AG09319 (cell line): ENCODE measurements at regions not wholly inside any gene's neighbourhood (a gene's known extent, or its start where the extent isn't known, plus 50 kb on each side); places are given as distances from the start of the nearest gene placed in this dataset.

Experiments used
- DNase-seq: peaks from one replicate; pipeline ENCODE4 v3.0.0-alpha.2; 2010; ENCODE audit warnings: low read depth; ENCODE audit errors: extremely low read depth
- CTCF ChIP-seq: IDR thresholded peaks from 2 replicates; pipeline ENCODE4 v1.5.1; 2011; ENCODE audit warnings: low read depth, mild to moderate bottlenecking, inconsistent platforms, low read length, moderate library complexity

- DNase-seq, result no peak
- TF ChIP-seq CTCF, result no peak
These were observed 168.6 kb downstream of the COX18 start for GRCh38 chr4:72900952-72901351.

GRCh38 chr4:72899621-72900020 is 169.9 kb downstream of the COX18 start:
- no peak for DNase-seq
- no peak for TF ChIP-seq CTCF

GRCh38 chr4:72899214-72899613 is 170.3 kb downstream of the COX18 start:
- no peak for DNase-seq
- TF ChIP-seq CTCF, result no peak

- TF ChIP-seq CTCF, result no peak
- DNase-seq, result peak; percentile 60
These were observed 173.0 kb downstream of the COX18 start for GRCh38 chr4:72896515-72896914.

GRCh38 chr4:72895408-72895807 is 174.1 kb downstream of the COX18 start:
- DNase-seq, result no peak
- no peak for TF ChIP-seq CTCF

GRCh38 chr4:72893354-72894066 is 176.0 kb downstream of the COX18 start:
- TF ChIP-seq CTCF, result no peak
- no peak for DNase-seq

- no peak for TF ChIP-seq CTCF
- DNase-seq, result no peak
These were observed 181.2 kb downstream of the COX18 start for GRCh38 chr4:72888331-72888730.
